NB4 (cell line): ENCODE measurements at regions not wholly inside any gene's neighbourhood (a gene's known extent, or its start where the extent isn't known, plus 50 kb on each side); places are given as distances from the start of the nearest gene placed in this dataset.

ENCODE experiments used
- DNase-seq: peaks from one replicate; pipeline ENCODE4 v3.0.0; 2010; ENCODE audit warnings: low read depth
- H3K4me3 ChIP-seq: one replicate; pipeline ENCODE4 v1.5.1; 2011; ENCODE audit warnings: mild to moderate bottlenecking, low read depth, low read length, moderate library complexity
- CTCF ChIP-seq: IDR thresholded peaks from one replicate; pipeline ENCODE4 v1.5.1; 2012; ENCODE audit warnings: low read depth, low read length
- MAX ChIP-seq: IDR thresholded peaks from 2 replicates; pipeline ENCODE4 v1.6.1; 2011; ENCODE audit warnings: low read depth, low read length
- MYC ChIP-seq: IDR thresholded peaks from 2 replicates; pipeline ENCODE4 v1.6.1; 2011; ENCODE audit warnings: low read depth, low read length
- POLR2A ChIP-seq: IDR thresholded peaks from 2 replicates; pipeline ENCODE4 v1.6.1; 2011; ENCODE audit warnings: mild to moderate bottlenecking; ENCODE audit not compliant: insufficient read length; ENCODE audit errors: extremely low read depth

GRCh38 chr7:156389116-156389692 lies 251.4 kb upstream of the RNF32 start:
- TF ChIP-seq CTCF (no peak), MAX (no peak), POLR2A (no peak), MYC (no peak)
- DNase-seq, result no peak
- H3K4me3 ChIP-seq, result no peak overlapping the region

- no peak overlapping the region for H3K4me3 ChIP-seq
- peak; percentile 29 for DNase-seq
- TF ChIP-seq POLR2A (no peak), MAX (0 out of 2 replicates have a peak, but pooled peaks have one; percentile 5)
These were observed 254.5 kb upstream of the RNF32 start for GRCh38 chr7:156386097-156386496.

GRCh38 chr7:156384706-156385105 lies 255.9 kb upstream of the RNF32 start:
- DNase-seq, result no peak

GRCh38 chr7:156383526-156383925 lies 257.0 kb upstream of the RNF32 start:
- no peak for DNase-seq
- TF ChIP-seq CTCF (no peak), MYC (no peak), POLR2A (no peak), MAX (no peak)
- no peak overlapping the region for H3K4me3 ChIP-seq

More at GRCh38 chr7:156384706-156385105, 255.9 kb upstream of the RNF32 start:
- no peak overlapping the region for H3K4me3 ChIP-seq
- TF ChIP-seq MAX (no peak), POLR2A (no peak), CTCF (no peak), MYC (no peak)

GRCh38 chr7:156380261-156380660 lies 260.3 kb upstream of the RNF32 start:
- DNase-seq, result no peak
- TF ChIP-seq MYC, result no peak
- no peak for TF ChIP-seq POLR2A
- TF ChIP-seq MAX, result no peak
- TF ChIP-seq CTCF, result no peak
- H3K4me3 ChIP-seq, result no peak overlapping the region

- TF ChIP-seq POLR2A, result no peak
- TF ChIP-seq MAX, result no peak
- no peak for TF ChIP-seq MYC
- TF ChIP-seq CTCF, result no peak
- no peak overlapping the region for H3K4me3 ChIP-seq
- no peak for DNase-seq
These were observed 261.1 kb upstream of the RNF32 start for GRCh38 chr7:156379324-156380070.
